ENCODE measurements at regions not wholly inside any gene's neighbourhood (a gene's known extent, or its start where the extent isn't known, plus 50 kb on each side); places are given as distances from the start of the nearest gene placed in this dataset.

DNA sequence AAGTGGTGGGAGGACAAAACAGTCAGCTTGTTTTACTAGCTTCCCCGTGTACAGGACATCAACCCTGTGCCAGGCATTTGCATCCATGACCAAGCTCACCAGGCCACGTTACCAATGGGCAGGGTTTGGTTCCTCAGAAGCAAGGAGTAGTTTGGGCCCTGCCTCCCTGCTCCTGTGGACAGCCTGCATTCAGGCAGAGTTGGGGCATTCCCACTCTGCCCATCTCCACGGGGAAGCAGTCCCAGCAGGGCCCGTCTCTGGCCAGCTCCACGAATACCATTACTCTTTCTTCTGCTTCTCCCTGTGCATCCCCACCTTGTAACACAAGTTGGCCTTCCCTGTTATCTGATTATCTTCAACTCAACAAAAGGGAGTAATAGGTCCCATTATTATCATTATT lies 54.0 kb upstream of the RIOK3 start:
- TF ChIP-seq, protein P1, sequence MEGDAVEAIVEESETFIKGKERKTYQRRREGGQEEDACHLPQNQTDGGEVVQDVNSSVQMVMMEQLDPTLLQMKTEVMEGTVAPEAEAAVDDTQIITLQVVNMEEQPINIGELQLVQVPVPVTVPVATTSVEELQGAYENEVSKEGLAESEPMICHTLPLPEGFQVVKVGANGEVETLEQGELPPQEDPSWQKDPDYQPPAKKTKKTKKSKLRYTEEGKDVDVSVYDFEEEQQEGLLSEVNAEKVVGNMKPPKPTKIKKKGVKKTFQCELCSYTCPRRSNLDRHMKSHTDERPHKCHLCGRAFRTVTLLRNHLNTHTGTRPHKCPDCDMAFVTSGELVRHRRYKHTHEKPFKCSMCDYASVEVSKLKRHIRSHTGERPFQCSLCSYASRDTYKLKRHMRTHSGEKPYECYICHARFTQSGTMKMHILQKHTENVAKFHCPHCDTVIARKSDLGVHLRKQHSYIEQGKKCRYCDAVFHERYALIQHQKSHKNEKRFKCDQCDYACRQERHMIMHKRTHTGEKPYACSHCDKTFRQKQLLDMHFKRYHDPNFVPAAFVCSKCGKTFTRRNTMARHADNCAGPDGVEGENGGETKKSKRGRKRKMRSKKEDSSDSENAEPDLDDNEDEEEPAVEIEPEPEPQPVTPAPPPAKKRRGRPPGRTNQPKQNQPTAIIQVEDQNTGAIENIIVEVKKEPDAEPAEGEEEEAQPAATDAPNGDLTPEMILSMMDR (IDR thresholded peaks at IDR 0.05) = no peak
- TF ChIP-seq POLR2A (IDR thresholded peaks at IDR 0.05) = no peak
